ENCODE measurements at regions not wholly inside any gene's neighbourhood (a gene's known extent, or its start where the extent isn't known, plus 50 kb on each side); places are given as distances from the start of the nearest gene placed in this dataset.
"Not testable (repeated sequence)": the region's sequence is repeated elsewhere in the genome, so short reads cannot be mapped to it uniquely, and the experiment has no call there.

DNA sequence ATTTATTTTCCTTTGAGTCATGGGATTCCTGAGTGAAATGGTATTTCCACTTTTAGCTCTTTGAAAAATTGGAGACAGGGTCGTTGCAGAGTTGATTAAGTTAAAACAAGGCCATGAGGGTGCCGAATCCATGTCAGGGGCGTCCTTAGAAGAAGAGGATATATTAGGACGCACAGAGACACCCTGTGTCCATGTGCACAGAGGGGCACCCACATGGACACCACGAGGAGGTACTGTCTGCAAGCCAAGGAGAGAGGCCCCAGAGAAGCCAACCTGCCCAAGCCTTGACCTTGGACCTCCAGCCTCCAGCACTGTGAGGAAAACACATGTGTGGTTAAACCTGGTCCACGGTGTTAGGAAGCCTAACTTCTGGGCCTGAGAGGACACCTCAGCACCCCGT lies 113.9 kb upstream of the THBS2 start:
- TF ChIP-seq, protein P1, sequence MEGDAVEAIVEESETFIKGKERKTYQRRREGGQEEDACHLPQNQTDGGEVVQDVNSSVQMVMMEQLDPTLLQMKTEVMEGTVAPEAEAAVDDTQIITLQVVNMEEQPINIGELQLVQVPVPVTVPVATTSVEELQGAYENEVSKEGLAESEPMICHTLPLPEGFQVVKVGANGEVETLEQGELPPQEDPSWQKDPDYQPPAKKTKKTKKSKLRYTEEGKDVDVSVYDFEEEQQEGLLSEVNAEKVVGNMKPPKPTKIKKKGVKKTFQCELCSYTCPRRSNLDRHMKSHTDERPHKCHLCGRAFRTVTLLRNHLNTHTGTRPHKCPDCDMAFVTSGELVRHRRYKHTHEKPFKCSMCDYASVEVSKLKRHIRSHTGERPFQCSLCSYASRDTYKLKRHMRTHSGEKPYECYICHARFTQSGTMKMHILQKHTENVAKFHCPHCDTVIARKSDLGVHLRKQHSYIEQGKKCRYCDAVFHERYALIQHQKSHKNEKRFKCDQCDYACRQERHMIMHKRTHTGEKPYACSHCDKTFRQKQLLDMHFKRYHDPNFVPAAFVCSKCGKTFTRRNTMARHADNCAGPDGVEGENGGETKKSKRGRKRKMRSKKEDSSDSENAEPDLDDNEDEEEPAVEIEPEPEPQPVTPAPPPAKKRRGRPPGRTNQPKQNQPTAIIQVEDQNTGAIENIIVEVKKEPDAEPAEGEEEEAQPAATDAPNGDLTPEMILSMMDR (IDR thresholded peaks at IDR 0.05; ENCODE audit: low read depth, low read length): no peak
- DNase-seq (ENCODE audit: extremely low read depth, low read depth): no peak

DNA sequence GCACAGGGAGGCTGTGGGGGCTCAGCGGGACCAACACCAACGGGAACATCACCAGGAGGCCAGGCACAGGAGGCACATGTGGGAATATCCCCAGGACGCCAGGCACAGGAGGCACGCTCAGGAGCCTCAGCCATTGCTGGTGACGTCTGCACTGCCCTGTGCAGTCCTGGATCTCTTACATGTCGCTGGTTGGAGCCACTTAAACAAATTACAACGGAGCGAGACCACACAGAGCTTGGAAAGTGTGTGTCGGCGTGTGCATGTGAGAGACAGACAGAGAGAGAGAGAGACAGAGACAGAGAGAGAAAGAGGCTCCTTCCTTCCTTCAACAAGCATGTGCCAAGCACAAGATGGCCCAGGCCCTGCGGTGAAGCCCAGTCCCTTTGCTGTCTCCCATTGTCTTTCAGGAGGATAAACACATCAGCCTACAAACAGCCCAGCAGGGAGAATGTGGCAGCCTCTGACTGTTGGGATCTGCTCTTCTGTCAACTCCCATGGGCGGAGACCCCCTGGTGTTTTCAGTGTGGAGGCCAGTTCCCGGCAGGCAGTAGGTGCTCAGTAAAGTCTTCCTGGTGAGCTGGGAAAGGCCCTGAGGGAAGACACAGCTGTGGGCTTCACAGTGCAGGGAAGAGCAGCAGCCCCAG lies 112.7 kb upstream of the THBS2 start:
- TF ChIP-seq, protein P1 (IDR thresholded peaks at IDR 0.05; ENCODE audit: low read depth, low read length): no peak
- no peak for DNase-seq (ENCODE audit: extremely low read depth, low read depth)

DNA sequence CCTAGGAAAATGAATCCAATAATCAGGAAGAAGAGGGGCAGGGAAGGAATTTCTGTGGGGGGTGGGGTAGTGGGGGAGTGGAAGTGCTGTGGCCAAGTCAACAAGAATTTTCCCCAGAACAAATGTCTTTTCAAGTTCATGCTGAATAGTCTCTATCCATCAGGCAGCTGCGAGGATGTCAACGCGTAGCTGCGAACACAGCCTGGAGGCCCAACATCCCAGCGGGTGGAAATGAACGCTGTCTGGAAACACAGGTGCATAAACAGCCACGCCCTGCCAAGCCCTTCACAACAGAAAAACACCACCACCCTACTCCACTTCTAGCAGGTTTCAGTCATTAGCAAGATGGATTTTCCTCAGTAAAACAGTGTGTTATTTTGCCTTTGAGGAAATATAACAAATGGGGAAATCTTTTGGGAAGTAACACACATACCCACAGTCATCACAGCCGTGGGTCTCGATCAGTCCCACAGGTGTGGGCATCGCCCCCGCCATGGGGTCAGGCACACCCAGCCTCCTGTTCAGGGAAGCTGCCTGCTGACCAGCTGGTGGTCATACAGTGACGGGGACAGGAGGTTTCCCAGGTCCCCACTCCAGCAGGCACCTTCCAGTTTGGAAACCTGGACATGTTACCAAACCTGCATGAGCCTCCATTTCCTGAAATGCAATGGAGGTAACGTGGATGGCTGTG lies 112.1 kb upstream of the THBS2 start:
- no peak for DNase-seq (ENCODE audit: extremely low read depth, low read depth)
- TF ChIP-seq, protein P1 (IDR thresholded peaks at IDR 0.05; ENCODE audit: low read depth, low read length): no peak

DNA sequence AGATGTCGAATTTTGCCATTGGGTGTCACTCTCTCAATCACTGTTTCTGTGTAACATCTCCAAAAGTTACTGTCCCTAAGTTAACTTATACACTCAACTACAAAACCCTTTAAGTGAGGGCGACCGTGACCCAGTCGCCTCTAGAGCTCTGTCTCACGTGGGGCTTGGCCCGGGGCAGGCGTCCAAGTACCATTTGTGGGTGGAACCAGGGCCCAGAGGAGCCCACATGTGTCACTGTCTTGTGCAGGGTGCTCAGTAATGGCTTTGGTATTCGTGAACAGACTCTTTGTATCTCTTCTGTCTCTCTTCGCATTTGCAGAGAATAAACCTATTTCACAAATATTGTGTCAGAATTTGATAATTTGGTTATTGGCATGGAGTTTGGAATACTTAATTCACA lies 109.9 kb upstream of the THBS2 start:
- TF ChIP-seq, protein P1 (IDR thresholded peaks at IDR 0.05; ENCODE audit: low read depth, low read length): no peak
- DNase-seq (ENCODE audit: extremely low read depth, low read depth): no peak

DNA sequence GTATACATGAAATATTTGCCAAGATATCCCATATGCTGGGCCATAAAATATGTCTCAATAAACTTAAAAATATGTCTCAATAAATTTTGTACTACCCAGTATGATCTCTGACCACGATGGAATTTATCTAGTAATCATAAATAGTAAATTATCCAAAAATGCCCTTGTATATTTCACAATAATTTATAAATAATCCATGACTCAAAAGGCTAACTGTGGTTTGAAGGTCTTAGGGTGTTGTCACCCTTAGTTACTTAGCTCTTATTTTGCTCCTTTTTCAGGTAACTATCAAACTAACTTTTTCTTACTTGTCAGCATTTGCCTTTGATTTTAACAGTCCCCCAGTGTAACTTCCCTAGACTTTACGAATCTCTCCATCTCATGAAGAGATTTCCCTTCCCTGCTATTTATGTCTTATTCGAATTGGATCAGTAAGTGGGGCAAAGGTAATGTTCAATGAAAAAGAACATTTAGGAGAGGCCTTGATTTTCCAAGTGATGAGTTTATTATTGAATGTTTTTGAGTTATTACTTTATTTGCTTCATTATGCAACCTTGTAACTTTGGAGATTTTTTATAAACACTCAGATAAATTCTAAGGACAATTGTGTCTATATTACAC lies 109.0 kb upstream of the THBS2 start:
- TF ChIP-seq, protein P1 (IDR thresholded peaks at IDR 0.05; ENCODE audit: low read depth, low read length): no peak

DNA sequence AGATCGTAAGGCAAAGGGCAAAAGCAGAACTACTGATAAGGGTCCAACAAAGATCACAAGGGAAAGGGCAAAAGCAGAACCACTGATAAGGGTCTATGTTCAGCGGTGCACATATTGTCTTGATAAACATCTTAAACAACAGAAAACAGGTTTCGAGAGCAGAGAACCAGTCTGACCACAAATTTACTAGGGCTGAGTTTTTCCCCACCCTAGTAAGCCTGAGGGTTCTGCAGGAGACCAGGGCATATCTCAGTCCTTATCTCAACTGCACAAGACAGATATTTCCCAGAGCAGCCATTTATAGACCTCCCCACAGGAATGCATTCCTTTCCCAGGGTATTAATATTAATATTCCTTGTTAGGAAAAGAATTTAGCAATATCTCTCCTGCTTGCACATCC lies 101.4 kb upstream of the THBS2 start:
- DNase-seq (ENCODE audit: extremely low read depth, low read depth): not testable (repeated sequence)

More for the DNA sequence above, 109.0 kb upstream of the THBS2 start:
- no peak for DNase-seq (ENCODE audit: extremely low read depth, low read depth)

DNA sequence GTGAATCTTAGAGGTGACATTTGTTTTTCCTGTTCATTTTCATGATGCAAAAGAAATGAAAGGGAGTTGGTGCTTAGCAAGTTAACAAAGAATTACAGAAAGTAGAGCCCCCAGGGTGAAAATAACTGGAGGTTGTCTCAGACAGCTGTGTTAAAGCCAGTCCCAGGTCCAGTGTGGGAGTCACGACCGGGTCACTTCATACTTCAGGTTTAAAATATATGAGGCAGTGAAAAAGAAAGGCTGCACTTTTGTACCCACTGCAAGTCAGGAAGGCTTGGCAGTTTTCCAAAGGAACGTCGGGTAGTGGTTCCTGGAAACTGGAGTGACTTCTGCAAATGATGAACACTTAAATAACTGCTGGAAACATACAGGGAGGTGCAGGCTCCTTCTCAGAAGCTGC lies 91.5 kb upstream of the THBS2 start:
- TF ChIP-seq, protein P1 (IDR thresholded peaks at IDR 0.05; ENCODE audit: low read depth, low read length): no peak
- DNase-seq (ENCODE audit: extremely low read depth, low read depth): no peak

Data from AG09319 (cell line).